ENCODE measurements at regions not wholly inside any gene's neighbourhood (a gene's known extent, or its start where the extent isn't known, plus 50 kb on each side); places are given as distances from the start of the nearest gene placed in this dataset.

DNA sequence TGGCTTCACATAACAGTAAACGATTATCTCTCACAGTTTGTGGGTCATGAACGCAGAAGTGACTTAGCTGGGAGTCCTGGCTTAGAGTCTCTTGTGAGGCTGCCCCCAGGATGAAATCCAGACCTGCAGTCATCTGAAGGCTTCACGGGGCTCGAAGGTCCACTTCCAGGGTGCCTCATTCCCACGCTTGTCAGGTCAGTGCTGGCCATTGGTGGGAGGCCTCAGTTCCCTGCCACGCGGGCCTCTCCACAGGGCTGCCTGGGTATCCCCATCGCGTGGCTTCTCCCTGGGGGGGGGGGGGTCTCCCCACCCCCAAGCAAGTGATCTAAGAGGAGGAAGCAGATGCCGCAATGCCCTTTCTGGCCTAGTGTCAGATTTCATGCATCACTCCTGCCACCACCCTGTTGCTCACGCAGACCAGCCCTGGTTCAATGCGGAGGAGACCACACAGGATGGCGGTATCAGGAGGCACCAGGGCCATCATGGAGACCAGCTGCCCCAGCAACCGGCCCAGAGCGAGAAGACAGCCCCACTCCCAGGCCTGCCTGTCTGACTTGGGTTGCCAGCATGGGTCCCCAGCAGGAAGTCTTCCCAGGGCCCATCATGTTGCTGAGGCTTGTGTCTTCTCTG lies 77.3 kb upstream of the CDH5 start:
- FAIRE-seq: no peak

DNA sequence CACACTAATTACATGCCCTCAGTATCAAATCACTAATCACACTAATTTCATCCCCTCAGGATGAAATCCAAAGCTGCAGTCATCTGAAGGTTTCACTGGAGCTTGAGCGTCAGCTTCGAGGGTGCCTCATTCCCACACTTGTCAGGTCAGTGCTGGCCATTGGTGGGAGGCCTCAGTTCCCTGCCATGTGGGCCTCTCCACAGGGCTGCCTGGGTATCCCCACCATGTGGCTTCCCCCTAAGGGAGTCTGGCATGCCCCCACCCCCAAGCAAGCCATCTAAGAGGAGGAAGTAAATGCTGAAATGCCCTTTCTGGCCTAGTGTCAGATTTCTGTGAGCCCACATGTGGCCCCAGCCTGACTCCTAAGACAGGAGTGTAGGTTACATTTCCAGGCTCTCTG lies 78.6 kb upstream of the CDH5 start:
- FAIRE-seq: no peak

DNA sequence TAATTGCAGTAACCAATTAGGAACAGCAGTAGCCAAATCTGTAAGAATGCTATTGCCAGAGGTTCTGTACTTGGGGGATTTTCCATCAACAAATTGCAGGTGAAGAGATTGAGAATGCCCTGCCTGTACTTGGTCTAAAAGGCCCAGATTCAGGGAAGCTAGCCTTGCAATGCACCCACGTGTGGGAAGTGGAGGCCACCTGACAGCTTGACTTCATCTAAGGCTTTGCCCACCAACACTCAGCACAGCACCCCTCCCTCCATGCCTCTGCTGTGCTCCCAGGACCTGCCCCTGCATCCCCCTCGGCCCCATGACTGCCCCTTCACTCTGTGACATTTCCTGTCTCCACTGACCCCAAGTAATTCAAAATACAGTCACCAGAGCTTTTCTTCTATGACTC lies 79.1 kb upstream of the CDH5 start:
- FAIRE-seq: no peak

DNA sequence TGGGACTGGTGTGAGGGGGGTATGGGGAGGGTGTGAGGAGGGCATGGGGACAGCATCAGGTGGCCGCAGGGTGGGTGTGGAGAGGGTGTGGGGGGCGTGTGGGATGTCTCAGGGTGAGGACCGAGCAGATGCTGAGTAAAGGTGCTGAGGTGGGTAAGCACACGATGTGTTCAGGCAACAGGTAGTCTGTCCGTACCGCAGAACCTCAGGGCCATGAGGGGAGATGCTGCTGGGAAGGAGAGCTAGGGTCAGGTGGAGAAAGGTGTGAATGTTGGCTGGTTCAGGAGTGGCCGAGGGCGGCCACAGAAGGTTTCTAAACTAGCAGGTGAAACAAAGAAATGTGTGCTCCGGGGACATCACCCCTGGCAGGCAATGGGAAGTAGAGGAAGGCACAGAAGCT lies 80.0 kb upstream of the CDH5 start:
- no peak for FAIRE-seq

DNA sequence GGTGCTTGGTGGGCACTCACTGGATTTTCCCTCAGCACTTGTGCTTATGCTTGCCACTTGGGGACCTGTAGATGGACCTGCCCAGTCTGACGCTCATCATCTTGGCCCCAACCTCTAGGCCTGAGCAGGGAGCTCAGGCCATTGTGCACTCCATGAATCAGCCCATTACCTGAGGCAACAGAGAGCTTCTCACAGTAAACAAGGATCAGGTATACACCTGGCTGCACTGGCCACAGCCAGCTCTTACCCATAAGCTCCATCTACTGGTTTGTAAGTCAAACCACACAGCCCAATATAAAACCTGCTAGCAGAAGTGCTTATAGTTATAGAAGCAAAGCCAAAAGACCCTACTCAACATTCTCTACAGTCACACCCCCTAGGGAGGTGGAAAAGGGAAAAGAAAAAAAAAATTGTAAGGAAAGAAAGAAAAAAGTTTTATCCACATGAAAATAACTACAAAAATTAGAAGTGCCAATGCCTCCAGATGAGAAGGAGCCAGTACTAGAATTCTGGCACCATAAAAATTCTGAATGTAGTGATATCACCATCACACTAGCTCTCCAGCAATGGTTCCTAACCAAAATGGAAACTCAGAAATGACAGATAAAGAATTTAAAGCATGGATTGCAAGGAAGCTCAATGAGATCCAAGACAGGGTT lies 87.8 kb upstream of the CDH5 start:
- FAIRE-seq: no peak

DNA sequence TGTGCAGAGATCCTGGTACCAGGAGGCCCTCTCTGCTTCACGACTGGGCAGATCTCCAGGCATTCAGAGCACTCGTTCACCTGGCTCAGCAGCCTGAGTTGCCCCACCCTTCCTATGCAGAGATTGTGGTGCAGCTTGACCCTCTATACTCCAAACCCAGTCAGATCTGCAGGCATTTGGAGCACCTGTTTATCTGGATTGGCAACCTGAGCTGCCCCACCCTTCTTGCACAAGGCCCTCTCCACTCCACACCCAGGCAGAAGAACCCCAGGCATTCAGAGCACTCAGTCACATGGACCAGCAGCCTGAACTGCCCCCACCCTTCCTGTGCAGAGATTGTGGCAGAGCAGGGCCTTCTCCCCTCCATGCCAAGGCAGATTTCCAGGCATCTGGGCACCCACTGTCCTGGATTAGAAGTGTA lies 88.4 kb upstream of the CDH5 start:
- FAIRE-seq: no peak

DNA sequence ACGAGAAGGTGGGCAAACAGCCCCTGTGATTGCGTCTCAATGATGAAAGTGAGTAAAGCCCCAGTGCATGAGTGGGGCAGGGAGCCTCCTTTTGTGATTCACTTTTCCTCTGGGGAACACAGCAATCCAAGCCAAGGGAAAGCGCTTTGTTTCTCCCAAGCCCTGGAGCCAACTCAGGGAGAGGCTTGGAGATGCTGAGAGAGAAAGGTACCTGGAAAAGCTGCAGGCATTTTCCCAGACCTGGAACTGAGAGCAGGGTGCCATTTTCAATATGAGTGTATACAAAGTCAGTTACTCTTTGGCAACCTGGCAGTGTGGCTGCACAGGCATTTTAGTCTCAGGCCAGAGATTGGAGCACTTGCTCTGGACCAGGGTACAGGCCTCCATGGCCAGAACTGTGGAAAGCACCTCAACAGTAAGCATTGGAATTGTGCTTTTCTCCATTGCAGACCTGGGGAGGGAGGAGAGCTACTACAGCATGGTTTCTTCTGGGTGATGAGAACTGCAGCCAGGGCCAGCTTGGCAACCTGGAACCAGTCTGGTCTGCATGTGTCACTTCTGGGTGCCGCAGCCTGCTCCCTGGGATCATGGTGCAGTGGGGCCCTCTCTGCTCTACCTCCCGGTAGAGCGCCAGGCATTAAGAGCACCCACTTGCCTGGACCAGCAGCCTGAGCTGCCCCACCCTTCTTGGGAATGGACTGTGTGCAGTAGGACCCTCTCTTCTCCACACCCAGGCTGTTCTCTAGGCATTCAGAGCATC lies 89.0 kb upstream of the CDH5 start:
- FAIRE-seq: no peak

DNA sequence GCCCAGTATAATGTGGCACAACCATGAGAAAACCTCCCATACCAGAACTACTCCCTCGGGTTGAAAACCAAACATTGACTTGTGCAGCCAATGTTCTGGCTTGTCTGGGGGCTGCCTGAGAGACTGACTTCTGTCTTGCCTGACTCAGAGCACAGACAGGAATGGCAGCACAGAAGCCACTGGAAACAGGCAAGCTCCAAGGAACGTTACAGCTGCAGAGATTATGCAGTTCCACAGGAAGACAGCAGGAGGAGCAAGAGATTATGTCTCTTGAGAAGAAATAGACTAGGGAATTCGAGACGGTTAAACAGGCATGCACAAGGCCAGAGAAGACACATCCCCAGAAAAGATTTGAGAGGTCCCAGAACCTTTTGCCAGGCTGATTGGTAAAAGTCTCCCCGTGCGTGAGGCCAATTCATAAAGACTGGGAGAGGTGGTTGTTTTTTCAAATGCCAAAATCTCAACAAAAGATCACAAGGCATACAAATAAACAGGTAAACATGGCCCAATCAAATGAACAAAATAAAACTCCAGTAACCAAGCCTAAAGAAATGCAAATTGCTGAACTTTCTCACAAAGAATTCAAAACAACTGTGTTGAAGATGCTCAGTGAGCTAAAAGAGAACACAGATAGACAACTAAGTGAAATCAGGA lies 90.6 kb upstream of the CDH5 start:
- no peak for FAIRE-seq

DNA sequence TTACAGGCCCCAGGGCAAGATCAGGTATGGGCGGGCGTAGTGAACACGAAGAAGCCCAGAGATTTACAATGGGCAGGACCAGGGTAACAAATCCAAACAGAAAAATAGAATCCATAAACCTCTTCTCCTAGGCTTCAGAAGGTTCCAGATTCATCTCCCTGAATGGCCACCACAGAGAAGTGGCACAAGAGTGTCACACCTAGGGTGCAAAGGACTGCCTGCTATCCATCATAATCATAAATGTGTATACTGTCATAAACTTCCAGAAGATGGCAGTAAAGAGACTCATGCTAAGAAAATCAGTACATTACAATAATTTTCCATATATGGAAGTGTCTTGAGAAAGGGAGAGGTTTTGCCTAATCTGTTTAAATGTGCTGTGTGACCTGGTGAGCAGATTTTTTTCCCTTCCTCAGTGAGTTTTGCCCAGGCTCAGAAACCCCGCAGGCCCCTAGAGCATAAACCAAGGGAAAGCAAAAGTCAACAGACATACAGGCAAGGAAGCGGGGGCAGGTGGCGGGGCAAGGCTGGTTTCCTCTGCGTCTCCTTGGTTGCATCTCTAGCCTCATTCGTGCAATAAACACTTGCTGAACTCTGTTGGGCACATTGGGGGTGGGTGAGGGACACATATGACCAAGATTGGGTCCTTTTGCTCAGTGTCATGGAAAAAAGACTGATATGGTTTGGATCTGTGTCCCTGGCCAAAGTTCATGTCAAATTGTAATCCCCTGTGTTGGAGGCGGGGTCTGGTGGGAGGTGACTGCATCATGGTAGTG lies 92.0 kb upstream of the CDH5 start:
- FAIRE-seq: no peak

DNA sequence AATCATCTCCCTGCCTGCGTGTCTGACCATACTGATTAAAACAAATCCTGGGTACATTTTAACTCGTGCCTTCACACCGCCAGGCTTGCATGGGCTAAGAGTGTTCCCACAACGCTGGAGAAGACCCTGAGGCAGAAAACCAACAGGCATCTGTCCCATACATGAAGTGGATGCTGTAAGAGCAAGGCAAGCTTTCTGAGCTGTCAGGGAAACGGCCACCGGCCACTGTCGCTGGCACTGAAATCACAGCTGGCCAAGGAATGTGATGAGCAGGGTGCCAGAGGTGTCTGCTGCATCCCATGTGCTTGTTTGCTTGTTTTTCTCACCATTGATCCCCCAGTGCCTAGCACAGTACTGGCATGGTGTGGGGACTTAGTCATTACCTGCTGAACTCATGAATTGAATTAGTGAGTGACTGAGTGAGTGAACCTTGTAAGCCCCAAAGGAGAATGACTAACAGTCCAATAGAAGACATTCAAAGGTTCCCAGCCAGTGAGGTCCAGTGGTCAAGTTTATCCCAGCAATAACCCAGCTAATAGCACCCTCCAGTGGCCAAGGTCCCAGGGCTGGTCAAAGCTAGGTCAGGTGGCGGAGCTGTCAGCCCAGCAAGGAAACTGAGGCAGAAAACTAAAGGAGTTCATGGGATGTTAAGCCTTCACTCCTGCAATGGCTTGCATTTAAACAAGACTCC lies 92.7 kb upstream of the CDH5 start:
- no peak for FAIRE-seq

DNA sequence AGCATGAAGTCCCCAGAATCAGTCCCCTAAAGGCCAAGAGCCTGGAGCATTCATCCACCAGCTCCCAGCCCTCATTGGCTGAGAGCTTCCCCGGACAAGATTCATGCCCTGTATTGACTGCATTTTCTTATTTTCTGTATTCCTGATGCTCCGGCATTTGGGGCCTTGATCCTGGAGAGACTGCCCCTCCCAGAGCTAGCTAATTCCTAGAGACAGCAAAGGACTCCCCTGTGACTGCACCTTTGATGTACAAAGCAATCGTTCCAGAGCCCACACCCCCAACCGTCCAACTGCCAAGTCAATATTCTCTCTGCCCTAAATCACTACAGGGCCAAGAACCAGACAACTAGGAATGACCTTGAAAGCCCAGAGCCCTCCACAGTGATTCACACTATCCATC lies 93.4 kb upstream of the CDH5 start:
- no peak for FAIRE-seq

DNA sequence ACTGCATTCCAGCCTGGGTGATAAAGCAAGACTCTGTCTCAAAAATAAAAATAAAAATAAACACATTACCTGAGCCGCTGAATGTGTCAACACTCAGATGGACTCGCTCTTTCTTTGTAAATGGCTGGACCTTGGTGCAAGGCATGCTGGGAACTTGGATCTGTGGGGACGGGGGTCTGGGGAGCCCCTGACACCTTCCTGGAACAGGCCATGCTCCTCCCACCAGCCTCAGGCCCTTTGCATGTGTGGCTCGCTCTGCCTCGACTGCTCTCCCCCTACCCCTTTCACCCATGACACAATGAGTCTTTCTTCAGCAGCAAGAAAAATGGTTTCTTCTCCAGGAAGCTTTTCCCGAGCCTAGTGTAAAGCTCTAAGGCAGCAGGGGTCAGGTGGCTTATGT lies 94.0 kb upstream of the CDH5 start:
- no peak for FAIRE-seq

DNA sequence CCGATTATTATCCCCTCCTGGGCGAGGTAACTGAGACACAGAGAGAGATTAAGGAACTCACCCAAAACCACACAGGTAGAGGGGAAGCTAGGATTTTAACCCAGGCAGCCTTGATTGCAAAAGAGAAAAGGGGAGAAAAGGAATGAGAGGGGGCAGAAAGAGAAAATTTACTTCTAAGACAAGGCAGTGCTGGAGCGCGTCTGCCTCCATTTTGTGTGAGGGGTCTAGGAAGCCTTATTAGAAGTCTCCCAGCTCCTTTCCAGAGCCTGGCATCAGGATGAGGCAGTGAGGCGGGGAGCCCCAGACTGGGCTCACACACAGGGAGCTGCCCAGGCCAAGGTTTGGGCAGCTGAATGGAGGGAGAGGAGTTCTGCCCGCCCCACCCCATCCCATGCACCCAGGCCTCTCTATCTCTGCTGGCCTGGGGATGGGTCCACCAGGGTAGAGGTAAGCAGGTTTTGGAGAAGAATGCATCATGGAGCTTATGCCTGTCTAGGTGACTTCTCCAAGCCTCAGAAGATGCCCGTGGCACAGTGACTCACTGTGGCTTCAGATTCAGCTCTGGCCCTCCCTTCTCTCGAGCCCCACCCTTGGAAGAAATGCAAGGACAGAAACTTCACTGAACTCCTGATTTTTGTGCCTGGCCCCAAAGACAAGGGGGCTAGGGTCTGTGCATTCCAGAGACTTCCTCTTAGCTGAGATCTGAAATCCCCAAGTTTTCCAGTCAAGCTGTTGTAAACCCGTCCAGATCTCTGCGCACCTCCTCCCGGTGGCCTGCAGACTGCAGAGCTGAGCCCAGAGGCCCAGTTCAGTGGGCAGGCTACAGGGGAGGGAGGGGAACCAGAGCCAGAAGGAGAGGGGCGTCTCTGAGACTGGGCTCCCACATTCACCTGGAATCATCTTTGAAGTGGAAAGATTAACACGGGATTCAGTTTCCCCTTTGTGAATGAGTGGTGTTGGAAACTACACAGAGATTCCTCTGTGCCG lies 95.1 kb upstream of the CDH5 start:
- FAIRE-seq: no peak

DNA sequence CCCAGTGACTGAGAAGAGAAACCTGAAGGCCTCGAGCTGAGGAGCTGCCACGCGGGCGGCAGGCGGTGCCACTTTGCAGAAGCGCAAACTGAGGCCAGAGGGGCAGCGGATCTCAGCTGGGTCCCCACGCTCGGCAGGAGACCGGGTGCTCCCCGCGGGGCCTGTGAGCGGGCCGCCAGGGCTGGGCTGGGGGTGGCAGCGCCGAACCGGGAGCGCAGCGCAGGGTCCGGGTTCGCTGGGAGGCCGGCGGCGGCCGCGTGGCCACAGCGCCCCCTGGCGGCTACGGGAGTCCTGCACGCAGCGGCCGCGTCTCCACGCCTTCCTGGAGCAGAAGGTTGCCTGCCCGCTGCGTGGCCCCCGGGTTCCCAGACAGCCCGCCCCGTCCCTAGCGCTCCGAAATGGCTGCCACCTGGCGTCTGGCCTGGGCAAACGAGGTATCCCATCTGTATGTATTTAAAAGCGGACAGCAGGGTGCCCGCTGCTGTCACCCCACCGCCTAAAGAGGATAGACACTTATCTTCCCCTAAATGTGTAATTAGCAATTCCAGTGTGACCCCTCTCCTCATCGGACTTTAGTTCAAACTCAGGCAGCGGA lies 96.1 kb upstream of the CDH5 start:
- FAIRE-seq: no peak

DNA sequence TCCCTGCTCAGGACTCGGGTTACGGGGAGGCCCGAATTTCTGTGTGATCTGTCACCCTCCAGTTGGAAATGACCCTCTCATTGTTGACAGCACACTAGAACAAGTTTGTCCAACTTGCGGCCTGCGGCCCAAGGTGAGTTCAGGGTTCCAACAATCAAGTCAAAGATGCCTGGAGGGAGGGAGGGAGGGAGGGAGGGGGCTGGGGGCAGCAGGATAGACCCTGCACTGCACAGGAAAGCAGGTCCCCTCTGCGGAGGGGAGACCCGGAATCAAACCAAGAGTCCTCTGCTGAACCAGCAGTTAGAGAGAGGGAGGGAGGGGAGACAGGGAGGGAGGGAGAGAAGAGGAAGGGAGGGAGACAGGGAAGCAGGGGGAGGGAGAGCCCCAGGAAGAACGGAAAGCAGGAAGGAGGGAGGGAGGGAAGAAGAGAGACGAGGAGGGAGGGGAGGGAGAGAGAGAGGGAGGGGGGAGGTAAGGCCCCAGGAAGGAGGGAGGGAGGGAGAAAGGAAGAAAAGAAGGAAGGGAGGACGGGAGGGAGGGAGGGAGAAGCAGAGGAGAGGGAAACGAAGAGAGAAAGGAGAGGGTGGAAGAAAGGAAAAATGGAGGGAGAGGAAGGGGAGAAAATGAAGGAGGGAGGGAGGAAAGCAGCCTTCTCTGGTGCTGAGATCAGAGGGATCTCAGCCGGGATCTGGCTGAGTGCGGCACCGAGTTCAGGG lies 96.7 kb upstream of the CDH5 start:
- FAIRE-seq: no peak

DNA sequence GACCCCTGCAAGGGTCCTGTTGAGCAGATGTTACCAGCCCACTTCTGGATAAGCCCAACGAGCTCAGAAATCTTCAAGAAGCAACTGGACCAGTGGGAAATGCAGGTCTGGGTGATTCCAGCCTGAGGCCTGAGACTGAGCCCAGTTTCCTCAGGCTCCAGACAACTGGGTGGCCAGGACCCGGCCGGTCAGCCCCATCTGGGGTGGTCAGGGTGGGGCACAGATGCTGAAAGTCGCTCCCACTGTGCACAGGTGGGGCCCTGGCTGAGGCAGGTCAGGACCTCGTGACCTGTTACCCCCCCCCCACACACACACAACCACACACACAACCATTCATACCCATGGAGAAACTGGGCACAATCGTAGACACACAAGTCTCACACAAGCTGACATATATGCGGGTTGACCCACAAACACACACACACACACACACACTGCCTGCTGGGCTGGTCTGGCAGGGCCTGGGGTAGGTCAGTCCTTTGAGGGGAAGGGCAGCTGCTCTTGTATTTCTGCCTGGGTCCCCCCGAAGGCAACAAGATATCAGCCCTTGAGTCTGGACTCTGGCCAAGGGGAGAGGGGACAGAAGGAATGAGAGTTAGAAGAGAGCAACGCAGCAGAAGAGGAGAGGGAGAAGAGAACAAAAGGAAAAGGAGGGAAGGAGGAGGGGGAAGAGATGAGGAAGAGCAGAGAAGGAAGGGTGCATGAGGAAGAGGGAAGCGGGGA lies 99.0 kb upstream of the CDH5 start:
- no peak for FAIRE-seq

DNA sequence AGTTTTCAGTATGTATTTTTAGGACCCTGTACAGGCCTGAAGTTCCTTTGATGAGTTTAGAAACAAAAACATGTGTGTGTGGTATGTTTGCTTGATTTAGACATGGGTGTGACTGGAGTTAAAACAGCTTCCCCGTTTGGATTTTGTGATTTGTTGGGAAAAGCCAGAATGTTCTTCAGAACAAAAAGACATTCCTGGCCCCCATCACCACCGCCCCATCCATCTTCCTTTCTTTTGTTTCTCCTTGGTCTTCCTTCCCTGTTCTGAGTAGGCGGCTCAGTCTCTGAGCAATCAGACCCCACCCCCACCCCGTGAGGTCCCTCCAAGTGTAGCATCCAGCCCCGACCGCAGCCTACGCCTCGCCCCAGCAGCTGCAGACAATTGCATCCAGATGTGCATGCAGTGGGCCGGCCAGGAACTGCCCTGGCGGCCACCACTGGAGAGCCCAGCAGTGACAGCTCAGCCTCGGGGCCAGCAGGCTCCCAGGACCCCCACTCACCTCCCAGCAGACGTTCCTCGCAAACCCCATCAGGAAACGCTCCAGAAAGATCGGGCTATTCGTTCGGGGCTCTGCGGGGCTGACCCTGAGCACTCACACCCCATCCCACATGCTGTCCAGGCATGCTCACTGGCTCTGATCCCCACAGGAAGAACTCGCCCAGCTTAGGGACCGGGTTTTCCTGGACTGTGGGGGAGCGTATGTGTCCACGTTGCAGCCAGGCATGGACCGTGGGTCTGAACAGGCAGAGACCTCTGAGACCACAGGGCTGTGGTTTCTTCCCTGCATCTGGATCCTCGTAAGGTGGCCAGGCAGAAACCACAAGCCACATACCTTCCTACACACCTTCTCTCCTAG lies 99.8 kb upstream of the CDH5 start:
- no peak for FAIRE-seq

DNA sequence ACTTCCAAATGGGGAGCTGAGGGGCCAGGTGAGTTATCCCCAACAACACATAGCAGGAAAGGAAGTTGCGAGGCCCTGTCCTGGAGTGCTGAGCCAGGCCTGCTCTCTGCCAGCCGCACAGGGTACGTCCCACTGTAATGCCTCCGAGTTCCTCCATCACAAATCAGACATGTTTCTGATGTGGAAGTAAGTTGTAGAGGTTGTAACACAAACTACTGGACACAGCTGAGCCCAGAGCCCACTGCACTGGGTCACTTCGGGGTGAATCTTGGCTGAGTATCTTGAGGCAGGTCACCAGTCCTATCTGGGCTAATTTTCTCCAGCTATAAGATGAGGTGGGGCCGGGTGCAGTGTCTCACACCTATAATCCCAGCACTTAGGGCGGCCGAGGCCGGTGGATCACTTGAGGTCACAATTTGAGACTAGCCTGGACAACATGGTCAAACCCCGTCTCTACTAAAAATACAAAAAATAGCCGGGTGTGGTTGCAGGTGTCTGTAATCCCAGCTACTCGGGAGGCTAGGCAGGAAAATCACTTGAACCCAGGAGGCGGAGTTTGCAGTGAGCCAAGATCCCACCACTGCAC lies 100.8 kb upstream of the CDH5 start:
- FAIRE-seq: no peak

Measured in G401.6 (cell line).